ENCODE measurements at regions not wholly inside any gene's neighbourhood (a gene's known extent, or its start where the extent isn't known, plus 50 kb on each side); places are given as distances from the start of the nearest gene placed in this dataset.
A peak's percentile ranks its signal among the peaks of the same experiment; 100 is the strongest.

DNA sequence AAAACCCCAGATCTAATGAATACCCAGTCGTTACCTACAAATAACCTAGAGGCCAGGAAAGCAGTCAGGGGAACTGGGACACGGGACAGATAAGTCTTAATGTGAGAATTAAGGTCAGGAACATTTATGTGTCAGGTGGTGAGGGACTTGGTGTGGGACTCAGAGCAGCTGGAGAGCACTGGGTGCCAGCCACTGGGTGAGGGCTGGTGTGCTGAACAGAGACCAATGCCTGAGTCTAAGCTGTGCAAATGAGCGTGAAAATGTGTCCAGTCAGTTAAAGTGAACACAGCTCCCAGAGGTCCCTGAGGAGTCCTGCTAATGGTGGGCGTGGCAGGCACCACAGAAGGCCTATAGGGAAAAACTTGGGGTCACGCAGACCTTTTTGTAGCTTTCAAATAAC, 225.9 kb downstream of the C1D start (continued):
- TF ChIP-seq RARB (CRISPR knock-in tag; IDR thresholded peaks at IDR 0.05) (no peak), ZNF70 (CRISPR knock-in tag; IDR thresholded peaks at IDR 0.05) (no peak), ISL1 (CRISPR knock-in tag; IDR thresholded peaks at IDR 0.05) (no peak), OSR1 (CRISPR knock-in tag; IDR thresholded peaks at IDR 0.05) (no peak), TCF4 (CRISPR knock-in tag; IDR thresholded peaks at IDR 0.05; ENCODE audit: borderline replicate concordance) (no peak)
- TF ChIP-seq, protein P1, sequence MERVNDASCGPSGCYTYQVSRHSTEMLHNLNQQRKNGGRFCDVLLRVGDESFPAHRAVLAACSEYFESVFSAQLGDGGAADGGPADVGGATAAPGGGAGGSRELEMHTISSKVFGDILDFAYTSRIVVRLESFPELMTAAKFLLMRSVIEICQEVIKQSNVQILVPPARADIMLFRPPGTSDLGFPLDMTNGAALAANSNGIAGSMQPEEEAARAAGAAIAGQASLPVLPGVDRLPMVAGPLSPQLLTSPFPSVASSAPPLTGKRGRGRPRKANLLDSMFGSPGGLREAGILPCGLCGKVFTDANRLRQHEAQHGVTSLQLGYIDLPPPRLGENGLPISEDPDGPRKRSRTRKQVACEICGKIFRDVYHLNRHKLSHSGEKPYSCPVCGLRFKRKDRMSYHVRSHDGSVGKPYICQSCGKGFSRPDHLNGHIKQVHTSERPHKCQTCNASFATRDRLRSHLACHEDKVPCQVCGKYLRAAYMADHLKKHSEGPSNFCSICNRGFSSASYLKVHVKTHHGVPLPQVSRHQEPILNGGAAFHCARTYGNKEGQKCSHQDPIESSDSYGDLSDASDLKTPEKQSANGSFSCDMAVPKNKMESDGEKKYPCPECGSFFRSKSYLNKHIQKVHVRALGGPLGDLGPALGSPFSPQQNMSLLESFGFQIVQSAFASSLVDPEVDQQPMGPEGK (CRISPR knock-in tag; IDR thresholded peaks at IDR 0.05; ENCODE audit: borderline replicate concordance), result no peak

DNA sequence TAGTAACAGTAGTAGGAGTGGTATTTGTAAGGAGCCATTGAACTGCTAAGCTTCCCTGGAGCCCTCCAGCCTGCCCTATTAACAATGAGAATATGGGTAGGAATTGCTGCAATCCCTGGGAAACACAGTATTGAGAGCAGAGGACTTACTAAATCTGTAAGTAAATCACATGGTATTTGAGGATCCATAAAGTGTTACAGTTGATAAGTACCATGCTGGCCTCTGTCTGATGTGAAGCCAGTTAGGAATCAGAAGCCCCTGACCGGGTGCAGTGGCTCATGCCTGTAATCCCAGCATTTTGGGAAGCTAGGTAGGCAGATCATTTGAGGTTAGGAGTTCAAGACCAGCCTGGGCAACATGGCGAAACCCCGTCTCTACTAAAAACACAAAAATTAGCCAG, 224.6 kb downstream of the C1D start:
- ATAC-seq, result no peak
- TF ChIP-seq PPARA (CRISPR knock-in tag; IDR thresholded peaks at IDR 0.05; ENCODE audit: borderline replicate concordance), result no peak
- TF ChIP-seq ZNF565 (CRISPR knock-in tag; conservative IDR thresholded peaks at IDR 0.05; ENCODE audit: low read depth), result no peak
- TF ChIP-seq, protein P2, sequence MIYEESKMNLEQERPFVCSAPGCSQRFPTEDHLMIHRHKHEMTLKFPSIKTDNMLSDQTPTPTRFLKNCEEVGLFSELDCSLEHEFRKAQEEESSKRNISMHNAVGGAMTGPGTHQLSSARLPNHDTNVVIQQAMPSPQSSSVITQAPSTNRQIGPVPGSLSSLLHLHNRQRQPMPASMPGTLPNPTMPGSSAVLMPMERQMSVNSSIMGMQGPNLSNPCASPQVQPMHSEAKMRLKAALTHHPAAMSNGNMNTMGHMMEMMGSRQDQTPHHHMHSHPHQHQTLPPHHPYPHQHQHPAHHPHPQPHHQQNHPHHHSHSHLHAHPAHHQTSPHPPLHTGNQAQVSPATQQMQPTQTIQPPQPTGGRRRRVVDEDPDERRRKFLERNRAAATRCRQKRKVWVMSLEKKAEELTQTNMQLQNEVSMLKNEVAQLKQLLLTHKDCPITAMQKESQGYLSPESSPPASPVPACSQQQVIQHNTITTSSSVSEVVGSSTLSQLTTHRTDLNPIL (CRISPR knock-in tag; IDR thresholded peaks at IDR 0.05; ENCODE audit: low read depth), result no peak
- TF ChIP-seq ZNF70 (CRISPR knock-in tag; IDR thresholded peaks at IDR 0.05), result no peak
- TF ChIP-seq BACH2 (CRISPR knock-in tag; IDR thresholded peaks at IDR 0.05; ENCODE audit: borderline replicate concordance), result no peak
- TF ChIP-seq, protein P3, sequence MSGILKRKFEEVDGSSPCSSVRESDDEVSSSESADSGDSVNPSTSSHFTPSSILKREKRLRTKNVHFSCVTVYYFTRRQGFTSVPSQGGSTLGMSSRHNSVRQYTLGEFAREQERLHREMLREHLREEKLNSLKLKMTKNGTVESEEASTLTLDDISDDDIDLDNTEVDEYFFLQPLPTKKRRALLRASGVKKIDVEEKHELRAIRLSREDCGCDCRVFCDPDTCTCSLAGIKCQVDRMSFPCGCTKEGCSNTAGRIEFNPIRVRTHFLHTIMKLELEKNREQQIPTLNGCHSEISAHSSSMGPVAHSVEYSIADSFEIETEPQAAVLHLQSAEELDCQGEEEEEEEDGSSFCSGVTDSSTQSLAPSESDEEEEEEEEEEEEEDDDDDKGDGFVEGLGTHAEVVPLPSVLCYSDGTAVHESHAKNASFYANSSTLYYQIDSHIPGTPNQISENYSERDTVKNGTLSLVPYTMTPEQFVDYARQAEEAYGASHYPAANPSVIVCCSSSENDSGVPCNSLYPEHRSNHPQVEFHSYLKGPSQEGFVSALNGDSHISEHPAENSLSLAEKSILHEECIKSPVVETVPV (CRISPR knock-in tag; IDR thresholded peaks at IDR 0.05), result no peak
- no peak for TF ChIP-seq ZFP30 (CRISPR knock-in tag; IDR thresholded peaks at IDR 0.05)
- no peak for TF ChIP-seq ISL1 (CRISPR knock-in tag; IDR thresholded peaks at IDR 0.05)
- TF ChIP-seq TOX (CRISPR knock-in tag; IDR thresholded peaks at IDR 0.05; ENCODE audit: borderline replicate concordance), result no peak
- no peak for TF ChIP-seq RARB (CRISPR knock-in tag; IDR thresholded peaks at IDR 0.05)
- TF ChIP-seq ZNF8 (CRISPR knock-in tag; IDR thresholded peaks at IDR 0.05), result no peak
- TF ChIP-seq, protein P4, sequence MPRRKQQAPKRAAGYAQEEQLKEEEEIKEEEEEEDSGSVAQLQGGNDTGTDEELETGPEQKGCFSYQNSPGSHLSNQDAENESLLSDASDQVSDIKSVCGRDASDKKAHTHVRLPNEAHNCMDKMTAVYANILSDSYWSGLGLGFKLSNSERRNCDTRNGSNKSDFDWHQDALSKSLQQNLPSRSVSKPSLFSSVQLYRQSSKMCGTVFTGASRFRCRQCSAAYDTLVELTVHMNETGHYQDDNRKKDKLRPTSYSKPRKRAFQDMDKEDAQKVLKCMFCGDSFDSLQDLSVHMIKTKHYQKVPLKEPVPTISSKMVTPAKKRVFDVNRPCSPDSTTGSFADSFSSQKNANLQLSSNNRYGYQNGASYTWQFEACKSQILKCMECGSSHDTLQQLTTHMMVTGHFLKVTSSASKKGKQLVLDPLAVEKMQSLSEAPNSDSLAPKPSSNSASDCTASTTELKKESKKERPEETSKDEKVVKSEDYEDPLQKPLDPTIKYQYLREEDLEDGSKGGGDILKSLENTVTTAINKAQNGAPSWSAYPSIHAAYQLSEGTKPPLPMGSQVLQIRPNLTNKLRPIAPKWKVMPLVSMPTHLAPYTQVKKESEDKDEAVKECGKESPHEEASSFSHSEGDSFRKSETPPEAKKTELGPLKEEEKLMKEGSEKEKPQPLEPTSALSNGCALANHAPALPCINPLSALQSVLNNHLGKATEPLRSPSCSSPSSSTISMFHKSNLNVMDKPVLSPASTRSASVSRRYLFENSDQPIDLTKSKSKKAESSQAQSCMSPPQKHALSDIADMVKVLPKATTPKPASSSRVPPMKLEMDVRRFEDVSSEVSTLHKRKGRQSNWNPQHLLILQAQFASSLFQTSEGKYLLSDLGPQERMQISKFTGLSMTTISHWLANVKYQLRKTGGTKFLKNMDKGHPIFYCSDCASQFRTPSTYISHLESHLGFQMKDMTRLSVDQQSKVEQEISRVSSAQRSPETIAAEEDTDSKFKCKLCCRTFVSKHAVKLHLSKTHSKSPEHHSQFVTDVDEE (CRISPR knock-in tag; IDR thresholded peaks at IDR 0.05), result no peak
- TF ChIP-seq ZFP3 (CRISPR knock-in tag; IDR thresholded peaks at IDR 0.05), result no peak
- no peak for TF ChIP-seq GLIS3 (CRISPR knock-in tag; IDR thresholded peaks at IDR 0.05)
- TF ChIP-seq ZC3H10 (CRISPR knock-in tag; IDR thresholded peaks at IDR 0.05), result no peak
- no peak for TF ChIP-seq CSDC2 (CRISPR knock-in tag; IDR thresholded peaks at IDR 0.05)
- TF ChIP-seq ESRRG (CRISPR knock-in tag; IDR thresholded peaks at IDR 0.05), result no peak
- no peak for TF ChIP-seq ARNTL (CRISPR knock-in tag; IDR thresholded peaks at IDR 0.05; ENCODE audit: borderline replicate concordance, low read depth)

DNA sequence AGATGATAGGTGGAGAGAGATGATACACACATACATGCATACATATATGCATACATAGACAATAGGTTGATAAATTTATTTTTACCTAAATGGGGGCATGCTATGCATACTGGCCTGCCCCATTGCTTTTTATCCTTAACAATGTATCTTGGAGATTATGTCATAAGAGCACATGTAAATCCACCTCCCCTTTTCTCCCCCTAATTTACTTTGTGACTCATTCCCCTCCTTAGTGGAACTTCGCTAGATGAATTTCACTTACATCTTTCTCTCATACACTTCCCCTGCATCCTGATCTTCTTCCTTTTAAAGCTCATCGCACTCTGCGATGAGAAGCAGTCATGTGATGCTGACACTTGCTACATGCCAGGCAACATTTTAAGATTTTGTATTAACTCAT, 223.6 kb downstream of the C1D start:
- TF ChIP-seq, protein P2 (CRISPR knock-in tag; IDR thresholded peaks at IDR 0.05; ENCODE audit: low read depth), result no peak
- TF ChIP-seq ZNF70 (CRISPR knock-in tag; IDR thresholded peaks at IDR 0.05), result 0 out of 2 replicates have a peak, but pooled peaks have one; percentile 28
- peak; percentile 40 for ATAC-seq

DNA sequence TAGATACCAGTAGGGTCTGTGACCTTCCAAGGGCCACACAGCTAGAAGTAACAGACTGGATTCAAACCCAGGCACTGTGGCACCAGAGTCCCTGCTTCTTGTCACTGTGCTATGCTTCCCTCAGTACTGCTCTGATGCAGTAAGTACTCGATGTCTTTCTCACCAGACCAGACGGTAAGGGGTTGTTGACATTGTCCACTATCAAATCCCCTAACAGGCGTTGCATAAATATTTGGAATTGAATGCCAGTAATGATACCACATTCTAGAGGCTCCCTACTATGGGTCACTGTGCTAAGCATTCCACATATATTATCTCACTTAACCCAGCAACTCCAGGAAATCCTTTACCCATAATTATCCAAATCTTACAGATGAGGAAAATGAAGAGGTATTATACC, 223.1 kb downstream of the C1D start:
- peak; percentile 13 for ATAC-seq
- TF ChIP-seq ZNF565 (CRISPR knock-in tag; conservative IDR thresholded peaks at IDR 0.05; ENCODE audit: low read depth) (no peak), ARNTL (CRISPR knock-in tag; IDR thresholded peaks at IDR 0.05; ENCODE audit: borderline replicate concordance, low read depth) (no peak), ISL1 (CRISPR knock-in tag; IDR thresholded peaks at IDR 0.05) (no peak), BACH2 (CRISPR knock-in tag; IDR thresholded peaks at IDR 0.05; ENCODE audit: borderline replicate concordance) (no peak), ZFP3 (CRISPR knock-in tag; IDR thresholded peaks at IDR 0.05) (no peak), GLIS3 (CRISPR knock-in tag; IDR thresholded peaks at IDR 0.05) (no peak), OSR1 (CRISPR knock-in tag; IDR thresholded peaks at IDR 0.05) (no peak)
- TF ChIP-seq, protein P3 (CRISPR knock-in tag; IDR thresholded peaks at IDR 0.05), result no peak
- TF ChIP-seq, protein P1 (CRISPR knock-in tag; IDR thresholded peaks at IDR 0.05; ENCODE audit: borderline replicate concordance), result no peak
- TF ChIP-seq, protein P5, sequence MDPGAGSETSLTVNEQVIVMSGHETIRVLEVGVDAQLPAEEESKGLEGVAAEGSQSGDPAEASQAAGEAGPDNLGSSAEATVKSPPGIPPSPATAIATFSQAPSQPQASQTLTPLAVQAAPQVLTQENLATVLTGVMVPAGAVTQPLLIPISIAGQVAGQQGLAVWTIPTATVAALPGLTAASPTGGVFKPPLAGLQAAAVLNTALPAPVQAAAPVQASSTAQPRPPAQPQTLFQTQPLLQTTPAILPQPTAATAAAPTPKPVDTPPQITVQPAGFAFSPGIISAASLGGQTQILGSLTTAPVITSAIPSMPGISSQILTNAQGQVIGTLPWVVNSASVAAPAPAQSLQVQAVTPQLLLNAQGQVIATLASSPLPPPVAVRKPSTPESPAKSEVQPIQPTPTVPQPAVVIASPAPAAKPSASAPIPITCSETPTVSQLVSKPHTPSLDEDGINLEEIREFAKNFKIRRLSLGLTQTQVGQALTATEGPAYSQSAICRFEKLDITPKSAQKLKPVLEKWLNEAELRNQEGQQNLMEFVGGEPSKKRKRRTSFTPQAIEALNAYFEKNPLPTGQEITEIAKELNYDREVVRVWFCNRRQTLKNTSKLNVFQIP (CRISPR knock-in tag; IDR thresholded peaks at IDR 0.05; ENCODE audit: borderline replicate concordance, low read depth), result no peak
